ENCODE measurements at regions not wholly inside any gene's neighbourhood (a gene's known extent, or its start where the extent isn't known, plus 50 kb on each side); places are given as distances from the start of the nearest gene placed in this dataset.

- intact Hi-C loops (cut with DNase I), result no loop called here
- no peak for DNase-seq
Observed at GRCh38 chr21:27425574-27425973, 458.7 kb upstream of the ADAMTS5 start.

GRCh38 chr21:27425172-27425571 lies 458.3 kb upstream of the ADAMTS5 start:
- intact Hi-C loops (cut with DNase I), result no loop called here
- DNase-seq, result no peak

- no peak for DNase-seq
- intact Hi-C loops (cut with DNase I), result no loop called here
Observed at GRCh38 chr21:27424601-27425000, 457.7 kb upstream of the ADAMTS5 start.

GRCh38 chr21:27423906-27424595 lies 457.2 kb upstream of the ADAMTS5 start:
- no peak for DNase-seq
- intact Hi-C loops (cut with DNase I), result no loop called here

GRCh38 chr21:27423038-27423437 lies 456.1 kb upstream of the ADAMTS5 start:
- no peak for DNase-seq
- intact Hi-C loops (cut with DNase I), result no loop called here

- intact Hi-C loops (cut with DNase I), result no loop called here
- DNase-seq, result no peak
Observed at GRCh38 chr21:27422435-27422834, 455.5 kb upstream of the ADAMTS5 start.

- intact Hi-C loops (cut with DNase I), result no loop called here
- no peak for DNase-seq
Observed at GRCh38 chr21:27421654-27422053, 454.8 kb upstream of the ADAMTS5 start.

GRCh38 chr21:27419153-27419552 lies 452.3 kb upstream of the ADAMTS5 start:
- no peak for DNase-seq
- intact Hi-C loops (cut with DNase I), result no loop called here

GRCh38 chr21:27418346-27418745 lies 451.5 kb upstream of the ADAMTS5 start:
- no peak for DNase-seq
- intact Hi-C loops (cut with DNase I), result no loop called here

GRCh38 chr21:27412530-27412929 lies 445.6 kb upstream of the ADAMTS5 start:
- intact Hi-C loops (cut with DNase I), result no loop called here
- DNase-seq, result no peak

- no peak for DNase-seq
- intact Hi-C loops (cut with DNase I), result no loop called here
Observed at GRCh38 chr21:27408826-27409225, 441.9 kb upstream of the ADAMTS5 start.

GRCh38 chr21:27407271-27407670 lies 440.4 kb upstream of the ADAMTS5 start:
- intact Hi-C loops (cut with DNase I), result no loop called here
- no peak for DNase-seq

GRCh38 chr21:27406300-27407009 lies 439.6 kb upstream of the ADAMTS5 start:
- intact Hi-C loops (cut with DNase I), result no loop called here
- no peak for DNase-seq

- intact Hi-C loops (cut with DNase I), result no loop called here
- DNase-seq, result no peak
Observed at GRCh38 chr21:27403011-27403410, 436.1 kb upstream of the ADAMTS5 start.

- intact Hi-C loops (cut with DNase I), result no loop called here
- no peak for DNase-seq
Observed at GRCh38 chr21:27400045-27400444, 433.2 kb upstream of the ADAMTS5 start.

- DNase-seq, result no peak
- intact Hi-C loops (cut with DNase I), result no loop called here
Observed at GRCh38 chr21:27397578-27397977, 430.7 kb upstream of the ADAMTS5 start.

GRCh38 chr21:27393726-27394125 lies 426.8 kb upstream of the ADAMTS5 start:
- DNase-seq, result no peak
- intact Hi-C loops (cut with DNase I), result no loop called here

GRCh38 chr21:27391990-27392389 lies 425.1 kb upstream of the ADAMTS5 start:
- intact Hi-C loops (cut with DNase I), result no loop called here
- DNase-seq, result no peak

- DNase-seq, result no peak
- intact Hi-C loops (cut with DNase I), result no loop called here
Observed at GRCh38 chr21:27390384-27390783, 423.5 kb upstream of the ADAMTS5 start.

- intact Hi-C loops (cut with DNase I), result no loop called here
- DNase-seq, result no peak
Observed at GRCh38 chr21:27388825-27389224, 421.9 kb upstream of the ADAMTS5 start.

GRCh38 chr21:27382404-27382803 lies 415.5 kb upstream of the ADAMTS5 start:
- no peak for DNase-seq
- intact Hi-C loops (cut with DNase I), result no loop called here

GRCh38 chr21:27380303-27380702 lies 413.4 kb upstream of the ADAMTS5 start:
- intact Hi-C loops (cut with DNase I), result no loop called here
- DNase-seq, result no peak

Measured in posterior cingulate gyrus (tissue), 11 donors.